Stimulated activated CD8-positive, alpha-beta memory T cell treated with anti-CD3 and anti-CD28 coated beads, Interleukin-15, amount 100 ng/mL, for 48 hours (primary cell): ENCODE measurements at regions not wholly inside any gene's neighbourhood (a gene's known extent, or its start where the extent isn't known, plus 50 kb on each side); places are given as distances from the start of the nearest gene placed in this dataset.
"Not testable (repeated sequence)": the region's sequence is repeated elsewhere in the genome, so short reads cannot be mapped to it uniquely, and the experiment has no call there.

Experiments used
- DNase-seq, 2 donors: peaks; one replicate each; pipeline ENCODE4 v3.0.0-alpha.2; 2020; ENCODE audit warnings: low read depth in 2 of 2

GRCh38 chr14:98906123-98906995 lies 365.6 kb downstream of the BCL11B start:
- DNase-seq = no peak

GRCh38 chr14:98907271-98907670 lies 364.7 kb downstream of the BCL11B start:
- no peak for DNase-seq

GRCh38 chr14:98908050-98908449 lies 363.9 kb downstream of the BCL11B start:
- no peak for DNase-seq

- no peak for DNase-seq
Measured at GRCh38 chr14:98909251-98909944, 362.6 kb downstream of the BCL11B start.

GRCh38 chr14:98910061-98910460 lies 361.9 kb downstream of the BCL11B start:
- DNase-seq = no peak

GRCh38 chr14:98912655-98913054 lies 359.3 kb downstream of the BCL11B start:
- no peak for DNase-seq

- no peak for DNase-seq
Measured at GRCh38 chr14:98913967-98914650, 357.9 kb downstream of the BCL11B start.

- DNase-seq = no peak
Measured at GRCh38 chr14:98914942-98915341, 357.1 kb downstream of the BCL11B start.

- no peak for DNase-seq
Measured at GRCh38 chr14:98915625-98916024, 356.4 kb downstream of the BCL11B start.

- no peak for DNase-seq
Measured at GRCh38 chr14:98916036-98916435, 356.0 kb downstream of the BCL11B start.

GRCh38 chr14:98916476-98916875 lies 355.5 kb downstream of the BCL11B start:
- DNase-seq = no peak

GRCh38 chr14:98919434-98919833 lies 352.6 kb downstream of the BCL11B start:
- no peak for DNase-seq

GRCh38 chr14:98921306-98921705 lies 350.7 kb downstream of the BCL11B start:
- not testable (repeated sequence) for DNase-seq

- DNase-seq = no peak
Measured at GRCh38 chr14:98923596-98923995, 348.4 kb downstream of the BCL11B start.

GRCh38 chr14:98924046-98924445 lies 348.0 kb downstream of the BCL11B start:
- DNase-seq = no peak

- no peak for DNase-seq
Measured at GRCh38 chr14:98925354-98926040, 346.5 kb downstream of the BCL11B start.

- no peak for DNase-seq
Measured at GRCh38 chr14:98926146-98926545, 345.9 kb downstream of the BCL11B start.

GRCh38 chr14:98926801-98927200 lies 345.2 kb downstream of the BCL11B start:
- DNase-seq = no peak

GRCh38 chr14:98927986-98928385 lies 344.0 kb downstream of the BCL11B start:
- no peak for DNase-seq

- no peak for DNase-seq
Measured at GRCh38 chr14:98928418-98928817, 343.6 kb downstream of the BCL11B start.

- DNase-seq = no peak
Measured at GRCh38 chr14:98931126-98931525, 340.9 kb downstream of the BCL11B start.

- peak; percentile 23 to 37 for DNase-seq
Measured at GRCh38 chr14:98931911-98932310, 340.1 kb downstream of the BCL11B start.
